Activated naive CD8-positive, alpha-beta T cell treated with anti-CD3 and anti-CD28 coated beads, Interleukin-2, amount 50 U/mL, for 24 hours (primary cell): ENCODE measurements at regions not wholly inside any gene's neighbourhood (a gene's known extent, or its start where the extent isn't known, plus 50 kb on each side); places are given as distances from the start of the nearest gene placed in this dataset.

Source experiments
- ATAC-seq: fragments of 150-1000 bp; cut with Tn5 transposase; one replicate; pipeline ENCODE4 v1.10.0; 2021
- DNase-seq: peaks from one replicate; pipeline ENCODE4 v3.0.0; 2021
- H3K27ac Mint-ChIP-seq: one replicate; pipeline ENCODE4 v1.8.0; 2021; ENCODE audit warnings: mild to moderate bottlenecking, mixed read lengths
- H3K27me3 Mint-ChIP-seq: one replicate; pipeline ENCODE4 v1.8.0; 2021; ENCODE audit warnings: mixed read lengths
- H3K36me3 Mint-ChIP-seq: one replicate; pipeline ENCODE4 v1.8.0; 2021; ENCODE audit warnings: low read depth, mixed read lengths
- H3K4me1 Mint-ChIP-seq: one replicate; pipeline ENCODE4 v1.8.0; 2021; ENCODE audit warnings: mixed read lengths
- H3K4me3 Mint-ChIP-seq: one replicate; pipeline ENCODE4 v1.8.0; 2021; ENCODE audit warnings: mild to moderate bottlenecking, moderate library complexity, mixed read lengths
- H3K9me3 Mint-ChIP-seq: one replicate; pipeline ENCODE4 v1.8.0; 2021; ENCODE audit warnings: mixed read lengths

DNA sequence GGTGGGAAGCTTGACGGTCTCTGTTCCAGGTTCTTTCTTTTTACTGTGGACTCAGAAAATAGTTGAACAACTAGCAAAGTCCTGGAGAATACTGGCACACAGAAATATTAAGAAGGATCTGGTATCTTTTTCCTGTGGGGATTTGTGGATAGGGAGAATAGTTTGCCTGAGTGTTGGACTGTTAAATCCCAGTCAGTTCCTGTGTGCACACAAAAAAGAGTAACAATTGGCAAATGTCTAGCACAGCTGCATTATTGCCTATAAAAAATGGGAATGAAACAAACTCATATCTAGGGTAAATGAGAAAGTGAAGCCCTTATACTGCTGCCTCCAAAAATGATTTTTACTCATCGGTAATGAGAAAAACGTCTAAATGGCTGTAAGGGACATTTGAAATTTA, 828.2 kb downstream of the JRKL start:
- H3K4me3 Mint-ChIP-seq: no peak overlapping the region
- DNase-seq (no peak), ATAC-seq (no peak)
- H3K9me3 Mint-ChIP-seq: no peaks in the 10 kb centered on the region
- H3K27ac Mint-ChIP-seq: no peak overlapping the region
- H3K4me1 Mint-ChIP-seq: no peaks in the 10 kb centered on the region
- no peaks in the 10 kb centered on the region for H3K36me3 Mint-ChIP-seq
- no peaks in the 10 kb centered on the region for H3K27me3 Mint-ChIP-seq

DNA sequence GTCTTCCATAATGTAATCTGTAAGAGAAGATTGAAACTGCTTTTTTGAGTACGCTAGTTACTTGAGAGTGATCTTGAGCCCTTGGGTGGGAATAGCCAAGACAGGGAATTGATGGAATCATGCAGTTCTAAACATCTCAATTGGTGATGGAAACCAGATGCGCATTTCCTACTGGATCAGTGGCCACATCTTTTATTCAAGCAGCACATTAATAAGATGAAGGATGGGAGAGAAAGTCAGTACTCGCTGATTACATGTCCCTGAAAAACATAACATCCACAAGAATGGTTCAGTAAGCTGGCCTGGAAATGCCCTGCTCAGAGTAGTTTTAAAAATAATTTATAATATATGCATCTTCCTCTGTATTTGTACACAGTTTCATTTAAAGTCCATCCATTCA, 833.8 kb downstream of the JRKL start:
- no peak overlapping the region for H3K4me3 Mint-ChIP-seq
- no peaks in the 10 kb centered on the region for H3K27me3 Mint-ChIP-seq
- ATAC-seq (no peak), DNase-seq (no peak)
- H3K36me3 Mint-ChIP-seq: no peaks in the 10 kb centered on the region
- H3K27ac Mint-ChIP-seq: no peak overlapping the region
- H3K4me1 Mint-ChIP-seq: no peaks in the 10 kb centered on the region
- no peaks in the 10 kb centered on the region for H3K9me3 Mint-ChIP-seq

DNA sequence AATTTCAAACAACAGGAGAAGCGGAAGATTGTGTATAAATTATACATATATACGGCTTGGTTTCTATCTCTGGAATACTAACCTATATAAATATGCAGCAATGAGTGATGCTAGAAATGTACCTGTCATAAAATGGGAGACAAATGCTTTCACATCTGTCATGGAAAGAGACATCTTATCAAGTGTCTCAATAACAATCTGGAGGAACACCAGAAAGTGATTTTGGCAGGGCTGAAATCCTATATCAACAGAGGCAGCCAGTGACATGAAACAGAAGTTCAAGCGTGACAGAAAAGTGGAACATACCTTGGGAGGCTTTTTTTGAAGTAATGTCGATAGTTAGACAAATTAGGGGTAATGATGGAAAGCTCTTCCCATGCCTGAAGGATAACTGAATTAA, 834.6 kb downstream of the JRKL start:
- Mint-ChIP-seq H3K36me3 (no peaks in the 10 kb centered on the region), H3K27ac (no peak overlapping the region), H3K4me1 (no peaks in the 10 kb centered on the region), H3K4me3 (no peak overlapping the region), H3K9me3 (peaks cover 2% of the 10 kb centered on the region), H3K27me3 (no peaks in the 10 kb centered on the region)
- DNase-seq: no peak
- ATAC-seq: no peak

DNA sequence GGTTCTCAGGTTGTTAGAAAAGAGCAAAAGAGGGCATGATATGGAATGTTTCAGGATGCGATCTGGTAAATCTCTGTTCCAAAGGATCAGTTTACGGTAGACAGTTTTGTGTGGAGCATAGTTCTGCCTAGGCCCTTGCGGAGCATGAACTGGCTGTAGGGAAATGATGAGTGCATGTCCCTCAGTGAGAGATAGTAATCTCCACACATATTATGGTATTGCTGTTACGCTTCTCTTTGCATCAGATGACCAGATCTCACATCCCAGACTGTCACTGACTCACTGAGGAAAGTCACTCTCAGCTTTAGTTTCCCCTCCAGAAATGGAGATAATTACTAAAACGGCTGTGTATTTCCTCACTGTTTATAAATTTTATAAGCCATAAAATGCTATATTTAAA, 836.0 kb downstream of the JRKL start:
- H3K9me3 Mint-ChIP-seq: peaks cover 8% of the 10 kb centered on the region
- DNase-seq (no peak), ATAC-seq (no peak)
- H3K4me1 Mint-ChIP-seq: no peaks in the 10 kb centered on the region
- no peak overlapping the region for H3K4me3 Mint-ChIP-seq
- H3K36me3 Mint-ChIP-seq: no peaks in the 10 kb centered on the region
- H3K27ac Mint-ChIP-seq: no peak overlapping the region
- H3K27me3 Mint-ChIP-seq: no peaks in the 10 kb centered on the region

DNA sequence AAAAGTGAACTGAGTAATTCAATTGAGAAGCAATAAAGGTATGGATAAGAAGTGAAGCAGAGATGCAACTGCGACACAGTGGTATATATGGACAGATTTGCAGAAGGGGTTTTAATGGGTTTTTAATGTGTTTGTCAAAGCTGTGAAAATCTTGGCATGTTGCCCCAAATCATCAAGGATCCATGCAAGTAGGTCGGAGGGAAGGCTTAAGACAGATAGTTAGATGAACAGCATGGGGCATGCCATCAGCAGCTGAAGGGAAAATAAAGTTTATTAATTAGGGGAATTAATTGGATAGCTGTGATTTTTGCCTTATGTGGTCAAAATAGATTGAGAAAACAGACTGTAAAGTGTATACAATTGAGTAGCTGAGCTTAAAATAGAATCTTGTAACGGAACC, 840.1 kb downstream of the JRKL start:
- H3K4me1 Mint-ChIP-seq: no peaks in the 10 kb centered on the region
- ATAC-seq (no peak), DNase-seq (no peak)
- no peaks in the 10 kb centered on the region for H3K27me3 Mint-ChIP-seq
- no peaks in the 10 kb centered on the region for H3K36me3 Mint-ChIP-seq
- peaks cover 12% of the 10 kb centered on the region for H3K9me3 Mint-ChIP-seq
- no peak overlapping the region for H3K4me3 Mint-ChIP-seq
- no peak overlapping the region for H3K27ac Mint-ChIP-seq

DNA sequence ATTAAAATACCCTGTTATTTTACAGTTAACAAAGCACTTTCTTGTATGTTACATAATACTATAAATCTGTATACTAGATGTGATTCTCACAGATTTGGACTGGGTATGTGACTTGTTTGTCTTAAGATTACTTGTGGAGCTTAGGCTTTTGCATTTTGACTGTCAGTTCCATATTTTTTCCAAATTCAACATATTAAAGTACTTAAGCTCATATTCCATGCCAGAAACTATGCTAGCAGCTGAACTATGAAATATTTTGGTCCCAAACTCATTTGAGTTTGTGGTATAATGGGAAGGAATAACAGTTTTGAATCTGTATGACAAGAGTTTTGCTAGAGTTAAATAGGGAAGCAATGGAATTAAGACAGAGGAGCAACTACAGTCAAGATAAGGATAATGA, 841.4 kb downstream of the JRKL start:
- Mint-ChIP-seq H3K4me1 (no peaks in the 10 kb centered on the region), H3K9me3 (peaks cover 18% of the 10 kb centered on the region), H3K27me3 (no peaks in the 10 kb centered on the region), H3K27ac (no peak overlapping the region), H3K36me3 (no peaks in the 10 kb centered on the region), H3K4me3 (no peak overlapping the region)
- DNase-seq: no peak
- ATAC-seq: no peak

DNA sequence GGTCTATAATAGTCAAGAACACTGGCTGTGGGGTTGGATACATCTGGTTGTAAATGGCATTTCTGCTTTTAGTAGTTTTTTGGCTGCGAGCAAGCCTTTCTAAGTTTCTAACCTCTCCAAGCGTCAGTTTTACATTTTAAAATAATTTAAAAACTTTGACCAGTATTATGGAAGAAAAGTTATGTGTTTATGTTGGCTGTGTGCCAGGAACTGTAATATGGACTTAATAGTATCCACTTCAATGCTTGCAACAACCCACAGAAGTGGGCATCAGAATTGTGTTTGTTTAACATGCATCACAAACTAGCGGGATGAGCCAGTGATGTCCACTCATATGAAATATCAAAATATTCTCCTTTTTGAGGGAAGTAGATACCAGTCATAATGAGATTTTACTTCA, 844.2 kb downstream of the JRKL start:
- H3K4me3 Mint-ChIP-seq: no peak overlapping the region

DNA sequence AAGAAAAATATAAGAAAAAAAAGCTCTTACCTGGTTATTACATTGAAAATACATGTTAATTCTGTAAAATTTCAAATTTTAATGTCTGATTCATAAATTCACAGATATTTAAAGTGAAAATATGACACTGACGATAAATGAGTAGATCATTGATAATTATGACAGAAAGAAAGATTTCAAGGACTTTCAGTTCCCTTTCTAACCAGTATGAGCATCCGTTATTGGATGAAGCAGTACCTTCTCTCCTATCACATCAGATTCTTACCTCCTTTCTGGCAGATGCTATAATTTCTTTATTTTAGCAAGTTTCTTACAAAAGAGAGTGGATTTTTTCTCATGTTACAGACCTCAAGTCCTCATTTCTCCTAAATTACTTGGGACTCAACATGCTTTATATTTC, 847.3 kb downstream of the JRKL start:
- Mint-ChIP-seq H3K4me1 (no peaks in the 10 kb centered on the region), H3K9me3 (peaks cover 10% of the 10 kb centered on the region), H3K4me3 (no peak overlapping the region), H3K27me3 (no peaks in the 10 kb centered on the region), H3K27ac (no peak overlapping the region), H3K36me3 (no peaks in the 10 kb centered on the region)
- DNase-seq (no peak), ATAC-seq (no peak)

More for the DNA sequence above, 844.2 kb downstream of the JRKL start:
- DNase-seq: no peak
- H3K4me1 Mint-ChIP-seq: no peaks in the 10 kb centered on the region
- no peak for ATAC-seq
- peaks cover 18% of the 10 kb centered on the region for H3K9me3 Mint-ChIP-seq
- H3K36me3 Mint-ChIP-seq: no peaks in the 10 kb centered on the region
- no peaks in the 10 kb centered on the region for H3K27me3 Mint-ChIP-seq
- H3K27ac Mint-ChIP-seq: no peak overlapping the region

DNA sequence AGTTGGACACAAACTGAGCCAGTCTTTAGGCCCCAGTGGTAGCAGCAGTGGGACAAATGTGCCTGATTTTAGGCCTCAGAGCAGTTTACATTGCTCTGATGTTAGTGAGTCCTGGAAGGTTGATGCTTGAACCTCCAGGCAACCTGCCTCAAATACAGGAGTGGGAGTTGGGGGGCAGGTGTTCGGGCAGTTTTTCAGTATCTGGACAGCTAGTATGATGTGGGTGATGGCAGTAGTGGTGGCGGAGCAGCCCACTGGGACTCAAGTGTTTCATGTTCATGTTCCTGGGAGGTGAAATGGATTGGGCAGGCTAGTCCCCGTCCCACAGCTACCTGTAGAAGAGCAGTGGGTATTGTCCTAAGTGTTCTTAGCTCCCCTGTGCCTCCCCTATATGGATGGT, 857.8 kb downstream of the JRKL start:
- Mint-ChIP-seq H3K9me3 (peaks cover 22% of the 10 kb centered on the region), H3K27me3 (no peaks in the 10 kb centered on the region), H3K4me1 (no peaks in the 10 kb centered on the region), H3K36me3 (no peaks in the 10 kb centered on the region), H3K27ac (no peak overlapping the region), H3K4me3 (no peak overlapping the region)
- DNase-seq: no peak
- no peak for ATAC-seq

DNA sequence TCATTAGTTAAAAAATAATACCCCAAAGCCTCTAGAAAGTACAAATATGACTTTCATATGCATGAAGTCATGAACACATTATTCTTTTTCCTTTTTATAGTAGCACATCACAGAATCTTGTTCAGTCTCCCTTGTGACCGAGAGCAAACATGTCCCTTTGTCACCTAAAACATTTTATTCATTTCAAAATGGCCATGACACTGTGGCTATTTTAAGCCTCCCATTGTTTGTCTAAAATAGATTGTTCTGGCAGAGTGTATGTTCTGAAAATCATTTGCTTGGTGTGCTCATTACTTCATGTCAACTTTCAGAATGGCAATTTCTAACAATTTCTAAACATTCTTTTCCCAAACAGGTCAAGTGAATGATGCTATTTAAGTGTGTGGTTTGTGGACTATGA, 865.0 kb downstream of the JRKL start:
- DNase-seq (no peak), ATAC-seq (no peak)
- H3K4me3 Mint-ChIP-seq: no peak overlapping the region
- no peaks in the 10 kb centered on the region for H3K36me3 Mint-ChIP-seq
- H3K9me3 Mint-ChIP-seq: peaks cover 15% of the 10 kb centered on the region
- H3K27ac Mint-ChIP-seq: no peak overlapping the region
- H3K27me3 Mint-ChIP-seq: no peaks in the 10 kb centered on the region
- H3K4me1 Mint-ChIP-seq: no peaks in the 10 kb centered on the region

DNA sequence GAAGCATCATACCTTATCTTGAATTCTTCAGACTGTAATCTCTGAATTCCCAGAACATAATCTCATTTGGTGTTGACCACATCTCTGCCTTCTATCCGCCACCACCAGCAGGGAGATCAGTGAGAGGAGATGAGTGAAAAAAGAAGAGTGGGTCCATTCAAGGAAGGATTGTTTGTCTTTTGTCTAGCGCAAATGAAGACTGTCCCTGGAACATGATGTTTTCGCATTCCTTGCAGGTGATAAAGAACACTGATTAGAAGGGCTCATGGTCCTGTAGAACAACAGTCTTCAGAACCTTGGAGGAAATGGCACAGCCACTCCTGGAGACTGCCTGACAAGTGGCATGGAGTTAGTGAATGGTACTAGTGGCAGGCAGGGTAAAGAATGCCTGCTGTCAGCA, 869.6 kb downstream of the JRKL start:
- no peak overlapping the region for H3K27ac Mint-ChIP-seq
- H3K36me3 Mint-ChIP-seq: no peaks in the 10 kb centered on the region
- no peaks in the 10 kb centered on the region for H3K27me3 Mint-ChIP-seq
- H3K9me3 Mint-ChIP-seq: peaks cover 17% of the 10 kb centered on the region
- ATAC-seq (no peak), DNase-seq (no peak)
- no peak overlapping the region for H3K4me3 Mint-ChIP-seq
- no peaks in the 10 kb centered on the region for H3K4me1 Mint-ChIP-seq

DNA sequence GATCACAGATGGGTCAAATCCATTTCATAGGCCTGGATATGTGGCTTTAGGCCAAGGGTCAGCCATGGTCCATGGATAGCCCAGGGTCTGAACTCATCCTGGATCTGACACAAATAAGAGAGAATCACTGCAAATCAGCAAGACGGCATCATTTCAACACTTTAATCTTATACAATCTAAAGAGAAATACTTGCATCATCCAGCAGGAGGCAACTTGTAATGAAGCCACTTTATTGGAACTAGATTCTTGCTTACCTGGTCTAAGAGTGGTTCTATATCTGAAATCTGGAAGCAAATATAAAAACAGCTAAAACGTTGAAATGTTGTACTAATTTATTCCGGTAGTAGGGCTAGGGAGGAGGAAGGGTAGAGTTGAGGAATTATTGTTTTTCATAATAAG, 870.1 kb downstream of the JRKL start:
- no peaks in the 10 kb centered on the region for H3K36me3 Mint-ChIP-seq
- H3K9me3 Mint-ChIP-seq: peaks cover 17% of the 10 kb centered on the region
- H3K27ac Mint-ChIP-seq: no peak overlapping the region
- no peak for ATAC-seq
- H3K4me1 Mint-ChIP-seq: no peaks in the 10 kb centered on the region
- no peak for DNase-seq
- no peaks in the 10 kb centered on the region for H3K27me3 Mint-ChIP-seq
- no peak overlapping the region for H3K4me3 Mint-ChIP-seq

DNA sequence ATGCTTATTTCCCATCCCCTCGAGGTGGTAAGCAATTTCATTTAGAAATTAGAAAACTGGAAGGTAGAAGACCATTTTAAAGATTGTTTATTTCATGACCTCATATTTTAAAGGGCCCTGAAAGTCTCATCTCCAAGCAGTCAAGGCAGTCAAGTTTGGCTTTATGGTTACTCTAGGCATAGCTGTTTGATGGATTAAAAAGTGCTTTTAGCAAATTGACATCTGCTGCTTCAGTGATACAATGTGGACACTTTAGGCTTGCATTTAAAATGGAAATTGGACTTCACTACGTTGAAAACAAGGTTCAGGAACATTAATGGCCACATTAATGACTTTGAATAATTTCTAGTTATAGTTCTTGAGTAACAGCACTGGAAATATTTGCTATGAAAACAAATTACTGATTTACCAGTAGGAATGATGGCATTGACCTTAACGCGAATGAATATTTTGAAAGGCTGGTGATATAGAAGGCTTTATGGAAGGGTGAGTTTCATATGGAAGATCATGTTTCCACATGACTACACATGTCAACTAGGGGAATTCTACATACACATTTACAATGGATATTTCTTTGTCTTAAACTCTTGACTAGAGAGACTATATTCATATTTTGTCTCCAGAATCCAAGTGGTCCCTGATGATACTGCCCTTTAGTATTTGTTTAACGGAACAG, 873.5 kb downstream of the JRKL start:
- Mint-ChIP-seq H3K27ac (no peak overlapping the region), H3K36me3 (no peaks in the 10 kb centered on the region), H3K27me3 (no peaks in the 10 kb centered on the region), H3K4me3 (no peak overlapping the region), H3K4me1 (no peaks in the 10 kb centered on the region), H3K9me3 (peaks cover 7% of the 10 kb centered on the region)
- DNase-seq: no peak
- ATAC-seq: no peak

DNA sequence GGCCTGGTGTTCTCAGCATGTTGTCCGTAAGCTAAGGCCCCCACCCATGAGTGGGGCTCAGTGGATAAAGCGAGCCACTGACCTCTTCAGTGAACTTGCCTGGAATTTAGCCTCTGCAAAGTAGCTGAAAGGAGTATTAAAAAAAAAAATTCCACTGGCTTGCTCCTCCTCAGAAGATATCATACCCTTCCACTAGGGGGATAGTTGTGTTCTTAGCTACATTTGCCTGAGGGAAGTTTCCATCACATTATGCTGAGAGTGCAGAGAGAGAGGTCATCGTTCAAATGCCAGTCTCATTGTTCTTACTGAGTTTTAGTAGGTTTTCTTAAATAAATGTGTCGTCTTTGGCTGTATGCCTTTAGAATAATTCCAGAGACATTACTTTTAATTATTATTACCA, 879.7 kb downstream of the JRKL start:
- no peaks in the 10 kb centered on the region for H3K4me1 Mint-ChIP-seq
- ATAC-seq (no peak), DNase-seq (no peak)
- no peaks in the 10 kb centered on the region for H3K36me3 Mint-ChIP-seq
- no peak overlapping the region for H3K4me3 Mint-ChIP-seq
- no peak overlapping the region for H3K27ac Mint-ChIP-seq
- H3K27me3 Mint-ChIP-seq: no peaks in the 10 kb centered on the region
- H3K9me3 Mint-ChIP-seq: peaks cover 20% of the 10 kb centered on the region

DNA sequence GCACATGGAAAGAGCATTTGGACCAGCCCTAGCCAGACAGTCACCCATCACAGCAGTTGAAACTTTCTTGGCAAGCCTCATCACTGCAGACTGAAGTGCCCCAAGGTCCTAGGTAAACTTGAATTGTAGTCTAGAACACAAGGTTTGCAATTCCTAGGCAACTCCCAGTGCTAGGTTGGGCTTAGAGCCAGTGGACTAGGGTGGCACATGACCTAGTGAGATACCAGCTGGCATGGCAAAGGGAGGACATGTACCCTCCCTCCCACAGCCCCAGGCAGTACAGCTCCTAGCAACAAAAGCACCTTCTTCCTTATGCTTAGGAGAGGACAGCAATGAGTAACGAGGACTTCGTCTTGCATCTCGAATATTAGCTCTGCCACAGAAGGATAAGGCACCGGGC, 889.5 kb downstream of the JRKL start:
- H3K4me3 Mint-ChIP-seq: no peak overlapping the region
- ATAC-seq (no peak), DNase-seq (no peak)
- no peaks in the 10 kb centered on the region for H3K36me3 Mint-ChIP-seq
- no peaks in the 10 kb centered on the region for H3K4me1 Mint-ChIP-seq
- no peaks in the 10 kb centered on the region for H3K27me3 Mint-ChIP-seq
- H3K27ac Mint-ChIP-seq: no peak overlapping the region
- H3K9me3 Mint-ChIP-seq: peaks cover 20% of the 10 kb centered on the region

DNA sequence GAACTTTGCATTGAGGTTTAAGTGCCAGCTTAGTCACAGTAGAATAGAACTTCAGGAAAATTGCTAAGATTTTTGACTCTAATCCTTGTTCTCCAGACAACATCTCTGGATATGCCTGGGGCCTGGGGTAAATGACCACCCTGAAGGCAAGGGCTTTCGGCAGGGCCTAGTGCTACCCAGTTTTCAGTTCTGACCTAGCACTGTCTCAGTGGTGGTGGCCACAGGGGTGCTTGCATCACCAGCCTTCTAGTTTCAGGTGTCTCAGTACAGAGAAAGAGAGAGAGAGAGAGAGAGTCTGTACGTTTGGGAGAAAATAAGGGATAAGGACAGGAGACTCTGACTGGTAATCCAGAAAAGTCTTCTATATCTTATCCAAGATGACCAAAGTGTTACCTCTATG, 890.5 kb downstream of the JRKL start:
- ATAC-seq: no peak
- Mint-ChIP-seq H3K4me1 (no peaks in the 10 kb centered on the region), H3K27ac (no peak overlapping the region), H3K4me3 (no peak overlapping the region), H3K9me3 (peaks cover 10% of the 10 kb centered on the region), H3K36me3 (no peaks in the 10 kb centered on the region), H3K27me3 (no peaks in the 10 kb centered on the region)
- DNase-seq: no peak
